SU-DHL-6 (cell line): ENCODE measurements at regions not wholly inside any gene's neighbourhood (a gene's known extent, or its start where the extent isn't known, plus 50 kb on each side); places are given as distances from the start of the nearest gene placed in this dataset.

ENCODE experiments used
- CTCF ChIP-seq: fragments of 200-600 bp; sonication (generic); IDR thresholded peaks from one replicate; pipeline ENCODE4 v1.5.1; 2017; ENCODE audit warnings: antibody characterized with exemption, mild to moderate bottlenecking, low read length, moderate library complexity; ENCODE audit not compliant: insufficient read depth, poor library complexity, severe bottlenecking
- EZH2phosphoT487 ChIP-seq: fragments of 200-600 bp; sonication (generic), shearing (Covaris generic); conservative IDR thresholded peaks from 2 replicates; pipeline ENCODE4 v1.6.1; 2018; ENCODE audit warnings: mild to moderate bottlenecking, antibody characterized with exemption, low read length, moderate library complexity, mixed read lengths

GRCh38 chr22:22068657-22069056 is 86.1 kb upstream of the TOP3B start:
- no peak for TF ChIP-seq EZH2phosphoT487
- TF ChIP-seq CTCF = no peak
